GM23338 (cell line): ENCODE measurements at regions not wholly inside any gene's neighbourhood (a gene's known extent, or its start where the extent isn't known, plus 50 kb on each side); places are given as distances from the start of the nearest gene placed in this dataset.

ENCODE experiments used
- ATAC-seq: fragments of 200-7000 bp; cut with Tn5 transposase; 3 replicates; pipeline ENCODE4 v1.9.1; 2020
- DNase-seq: peaks from one replicate; pipeline ENCODE4 v3.0.0-alpha.2; 2015; ENCODE audit warnings: low spot score
- H2AFZ ChIP-seq: fragments of 200-600 bp; sonication (generic); 2 replicates; pipeline ENCODE4 v1.8.0; 2016; ENCODE audit warnings: antibody characterized with exemption, mild to moderate bottlenecking, moderate library complexity
- H3F3A ChIP-seq: fragments of 200-600 bp; sonication (generic); replicated peaks from 2 replicates; pipeline ENCODE4 v1.8.0; 2017; ENCODE audit warnings: antibody characterized with exemption, mixed run types, low read depth
- H3K27ac ChIP-seq: fragments of 200-600 bp; sonication (generic); 2 replicates; pipeline ENCODE4 v1.6.1; 2016; ENCODE audit warnings: low read depth
- H3K27me3 ChIP-seq: fragments of 200-600 bp; sonication (generic); 2 replicates; pipeline ENCODE4 v1.8.0; 2016; ENCODE audit warnings: mild to moderate bottlenecking, mixed run types, moderate library complexity; ENCODE audit not compliant: insufficient read depth
- H3K36me3 ChIP-seq: fragments of 200-600 bp; sonication (generic); 2 replicates; pipeline ENCODE4 v1.8.0; 2016; ENCODE audit warnings: mild to moderate bottlenecking; ENCODE audit not compliant: insufficient read depth
- H3K4me1 ChIP-seq: fragments of 200-600 bp; sonication (generic); 2 replicates; pipeline ENCODE4 v1.8.0; 2016; ENCODE audit warnings: mild to moderate bottlenecking, moderate library complexity; ENCODE audit not compliant: insufficient read depth
- H3K4me2 ChIP-seq: fragments of 200-600 bp; sonication (generic); 2 replicates; pipeline ENCODE4 v1.7.1; 2017; ENCODE audit warnings: mixed run types
- H3K4me3 ChIP-seq: fragments of 200-600 bp; sonication (generic); 2 replicates; pipeline ENCODE4 v1.6.1; 2016; ENCODE audit warnings: mixed run types
- H3K79me2 ChIP-seq: fragments of 200-600 bp; sonication (generic); replicated peaks from 2 replicates; pipeline ENCODE4 v1.8.0; 2017; ENCODE audit warnings: mild to moderate bottlenecking; ENCODE audit not compliant: insufficient read depth
- H3K9me2 ChIP-seq: fragments of 200-600 bp; sonication (generic); 2 replicates; pipeline ENCODE4 v1.8.0; 2017; ENCODE audit not compliant: insufficient read depth
- H4K20me1 ChIP-seq: fragments of 200-600 bp; sonication (generic); replicated peaks from 2 replicates; pipeline ENCODE4 v1.8.0; 2017; ENCODE audit warnings: mild to moderate bottlenecking; ENCODE audit not compliant: insufficient read depth
- H3K27ac Mint-ChIP-seq: 2 replicates; pipeline ENCODE4 v1.8.0; 2020; ENCODE audit warnings: inconsistent platforms, mild to moderate bottlenecking, moderate library complexity, mixed read lengths
- H3K27me3 Mint-ChIP-seq: 3 replicates; pipeline ENCODE4 v1.8.0; 2022; ENCODE audit warnings: low read depth, mild to moderate bottlenecking, moderate library complexity, mixed read lengths, inconsistent platforms; ENCODE audit not compliant: insufficient read depth, poor library complexity
- H3K36me3 Mint-ChIP-seq: 3 replicates; pipeline ENCODE4 v1.8.0; 2021; ENCODE audit warnings: low read depth, mild to moderate bottlenecking, inconsistent platforms, moderate library complexity, mixed read lengths
- H3K4me1 Mint-ChIP-seq: 3 replicates; pipeline ENCODE4 v1.8.0; 2020; ENCODE audit warnings: mild to moderate bottlenecking, inconsistent platforms, mixed read lengths
- H3K4me3 Mint-ChIP-seq: 3 replicates; pipeline ENCODE4 v1.8.0; 2021; ENCODE audit warnings: moderate library complexity, mild to moderate bottlenecking, inconsistent platforms, mixed read lengths
- H3K9me3 Mint-ChIP-seq: 3 replicates; pipeline ENCODE4 v1.8.0; 2020; ENCODE audit warnings: moderate library complexity, mild to moderate bottlenecking, inconsistent platforms, mixed read lengths
- CREB1 ChIP-seq: fragments of 250-450 bp; sonication (Bioruptor Pico); IDR thresholded peaks from 2 replicates; pipeline ENCODE4 v1.5.0; 2020; ENCODE audit warnings: low read depth, mild to moderate bottlenecking, moderate library complexity
- CTCF ChIP-seq, 2 experiments: fragments of 200-600 bp in 1 of 2; sonication (generic) in 1 of 2; conservative IDR thresholded peaks; 2 replicates each; pipeline versions ENCODE4 v1.5.1 to v1.6.1; 2016 to 2017; ENCODE audit warnings: antibody characterized with exemption in 2 of 2, low read depth in 2 of 2, mild to moderate bottlenecking in 2 of 2, moderate library complexity in 1 of 2
- ETS1 ChIP-seq: IDR thresholded peaks from 2 replicates; pipeline ENCODE4 v1.6.1; 2016; ENCODE audit warnings: antibody characterized with exemption
- EZH2 ChIP-seq: fragments of 200-600 bp; sonication (generic); IDR thresholded peaks from one replicate; pipeline ENCODE4 v1.8.0; 2017; ENCODE audit warnings: antibody characterized with exemption, mild to moderate bottlenecking, low read depth; ENCODE audit not compliant: unreplicated experiment
- EZH2phosphoT487 ChIP-seq: fragments of 200-600 bp; sonication (generic); IDR thresholded peaks from one replicate; pipeline ENCODE4 v1.8.1; 2018; ENCODE audit warnings: antibody characterized with exemption; ENCODE audit not compliant: unreplicated experiment
- JUNB ChIP-seq: IDR thresholded peaks from one replicate; pipeline ENCODE4 v1.6.1; 2016; ENCODE audit warnings: antibody characterized with exemption; ENCODE audit not compliant: unreplicated experiment
- NANOG ChIP-seq: IDR thresholded peaks from 2 replicates; pipeline ENCODE4 v1.6.1; 2016; ENCODE audit warnings: antibody characterized with exemption, borderline replicate concordance
- POLR2AphosphoS5 ChIP-seq: IDR thresholded peaks from 2 replicates; pipeline ENCODE4 v1.6.1; 2016; ENCODE audit warnings: antibody characterized with exemption, low read depth
- REST ChIP-seq: IDR thresholded peaks from one replicate; pipeline ENCODE4 v1.6.1; 2018; ENCODE audit warnings: antibody characterized with exemption; ENCODE audit not compliant: unreplicated experiment
- STAT1 ChIP-seq: IDR thresholded peaks from one replicate; pipeline ENCODE4 v1.6.1; 2016; ENCODE audit warnings: antibody characterized with exemption; ENCODE audit not compliant: unreplicated experiment
- ZNF114 ChIP-seq: fragments of 250-450 bp; sonication (Bioruptor Pico); IDR thresholded peaks from 2 replicates; pipeline ENCODE4 v1.5.0; 2020; ENCODE audit warnings: mild to moderate bottlenecking, moderate library complexity
- ZNF331 ChIP-seq: fragments of 250-450 bp; sonication (Bioruptor Pico); IDR thresholded peaks from 2 replicates; pipeline ENCODE4 v1.5.0; 2020; ENCODE audit warnings: low read depth, mild to moderate bottlenecking, moderate library complexity
- ZNF462 ChIP-seq: fragments of 250-450 bp; sonication (Bioruptor Pico); IDR thresholded peaks from 2 replicates; pipeline ENCODE4 v1.5.0; 2020; ENCODE audit warnings: mild to moderate bottlenecking, moderate library complexity

GRCh38 chr11:105401269-105401809 is 208.5 kb upstream of the GRIA4 start:
- no peaks in the 10 kb centered on the region for H3K4me1 Mint-ChIP-seq
- no peak overlapping the region for H3K4me2 ChIP-seq
- TF ChIP-seq ZNF462 (CRISPR knock-in tag) = no peak
- no peak for TF ChIP-seq NANOG
- TF ChIP-seq ZNF331 (CRISPR knock-in tag) = no peak
- no peak for TF ChIP-seq STAT1
- no peak for TF ChIP-seq EZH2phosphoT487
- TF ChIP-seq CREB1 = no peak
- TF ChIP-seq POLR2AphosphoS5 = no peak
- TF ChIP-seq CTCF (conservative IDR thresholded peaks at IDR 0.05; ENCODE audit: low read depth in 2 of 2) = no peak
- no peak for TF ChIP-seq ETS1
- TF ChIP-seq EZH2 = no peak
- TF ChIP-seq JUNB = no peak
- TF ChIP-seq ZNF114 (CRISPR knock-in tag) = no peak
- TF ChIP-seq REST = no peak
- no peaks in the 10 kb centered on the region for H3K4me1 ChIP-seq
- H3K4me3 ChIP-seq = no peak overlapping the region
- H4K20me1 ChIP-seq = no peaks in the 10 kb centered on the region
- DNase-seq (no peak), ATAC-seq (no peak)
- no peaks in the 10 kb centered on the region for H3K36me3 ChIP-seq
- H3K9me2 ChIP-seq = no peaks in the 10 kb centered on the region; the same call in 1 of the 2 replicates
- H3K36me3 Mint-ChIP-seq = no peaks in the 10 kb centered on the region
- no peaks in the 10 kb centered on the region for H3K27me3 Mint-ChIP-seq
- no peak overlapping the region for H3K27ac ChIP-seq
- no peaks in the 10 kb centered on the region for H3K79me2 ChIP-seq
- H3K4me3 Mint-ChIP-seq = no peak overlapping the region
- no peak overlapping the region for H2AFZ ChIP-seq
- no peaks in the 10 kb centered on the region for H3K9me3 Mint-ChIP-seq
- H3K27ac Mint-ChIP-seq = no peak overlapping the region
- H3K27me3 ChIP-seq = no peaks in the 10 kb centered on the region
- H3F3A ChIP-seq = no peaks in the 10 kb centered on the region
